ENCODE measurements at regions not wholly inside any gene's neighbourhood (a gene's known extent, or its start where the extent isn't known, plus 50 kb on each side); places are given as distances from the start of the nearest gene placed in this dataset.
"Not testable (repeated sequence)": the region's sequence is repeated elsewhere in the genome, so short reads cannot be mapped to it uniquely, and the experiment has no call there.

GRCh38 chr10:16083551-16083950 is 223.2 kb upstream of the MINDY3 start:
- H3K4me1 ChIP-seq (ENCODE audit: control insufficient read depth in 2 of 2, insufficient read depth in 2 of 2, low read length in 2 of 2); ATAC-seq; H3K4me3 Mint-ChIP-seq; H3K27ac ChIP-seq (ENCODE audit: low read depth, low read length); CTCF ChIA-PET; H3K36me3 Mint-ChIP-seq; H3K27ac Mint-ChIP-seq; DNase-seq; H3K9me3 ChIP-seq (ENCODE audit: control insufficient read depth in 2 of 3, low read length in 3 of 3); H3K4me3 ChIP-seq (ENCODE audit: low read length); intact Hi-C loops (cut with micrococcal nuclease); H3K36me3 ChIP-seq (ENCODE audit: control insufficient read depth in 2 of 3, insufficient read depth in 3 of 3, low read length in 3 of 3); H3K27me3 ChIP-seq (ENCODE audit: control insufficient read depth in 2 of 2, insufficient read depth in 2 of 2, low read length in 2 of 2); H3K4me1 Mint-ChIP-seq; H3K27me3 Mint-ChIP-seq; POLR2A ChIA-PET: not testable (repeated sequence)
- H3K9me3 Mint-ChIP-seq = peaks cover 4 to 23% (median 7%) of the 10 kb centered on the region in 11 donors

GRCh38 chr10:16105082-16105481 is 244.8 kb upstream of the MINDY3 start:
- Mint-ChIP-seq H3K4me3 (no peak overlapping the region), H3K4me1 (no peaks in the 10 kb centered on the region), H3K9me3 (peaks cover 0 to 7% (median 0%) of the 10 kb centered on the region in 11 donors), H3K36me3 (peaks cover 0 to under 1% (median 0%) of the 10 kb centered on the region in 5 donors), H3K27me3 (peaks cover 0 to 13% (median 0%) of the 10 kb centered on the region in 5 donors), H3K27ac (no peak overlapping the region)
- ChIA-PET POLR2A (no interaction called here), CTCF (no interaction called here)
- intact Hi-C loops (cut with micrococcal nuclease) = no loop called here
- no peak overlapping the region for H3K27ac ChIP-seq (ENCODE audit: low read depth, low read length)
- DNase-seq (no peak), ATAC-seq (no peak)
- H3K4me3 ChIP-seq (ENCODE audit: low read length) = no peak overlapping the region
- H3K36me3 ChIP-seq (ENCODE audit: control insufficient read depth in 2 of 3, insufficient read depth in 3 of 3, low read length in 3 of 3) = no peaks in the 10 kb centered on the region
- H3K27me3 ChIP-seq (ENCODE audit: control insufficient read depth in 2 of 2, insufficient read depth in 2 of 2, low read length in 2 of 2) = no peaks in the 10 kb centered on the region
- no peaks in the 10 kb centered on the region for H3K4me1 ChIP-seq (ENCODE audit: control insufficient read depth in 2 of 2, insufficient read depth in 2 of 2, low read length in 2 of 2)
- no peaks in the 10 kb centered on the region for H3K9me3 ChIP-seq (ENCODE audit: control insufficient read depth in 2 of 3, low read length in 3 of 3)

GRCh38 chr10:16116404-16117304 is 256.3 kb upstream of the MINDY3 start:
- DNase-seq (no peak), ATAC-seq (no peak)
- H3K9me3 Mint-ChIP-seq = peaks cover 0 to 5% (median 0%) of the 10 kb centered on the region in 11 donors
- intact Hi-C loops (cut with micrococcal nuclease) = loop anchor here (2.0 to 10.0 kb wide), 2 partner anchors 408 to 660 kb away; partner anchors contain the start of gene C1QL3 (in 1 of the 2)
- H3K9me3 ChIP-seq (ENCODE audit: control insufficient read depth in 2 of 3, low read length in 3 of 3) = no peaks in the 10 kb centered on the region
- no peaks in the 10 kb centered on the region for H3K36me3 ChIP-seq (ENCODE audit: control insufficient read depth in 2 of 3, insufficient read depth in 3 of 3, low read length in 3 of 3)
- no peak overlapping the region for H3K4me3 Mint-ChIP-seq
- H3K27ac ChIP-seq (ENCODE audit: low read depth, low read length) = no peak overlapping the region
- H3K4me1 ChIP-seq (ENCODE audit: control insufficient read depth in 2 of 2, insufficient read depth in 2 of 2, low read length in 2 of 2) = no peaks in the 10 kb centered on the region
- no peaks in the 10 kb centered on the region for H3K36me3 Mint-ChIP-seq
- H3K27ac Mint-ChIP-seq = no peak overlapping the region
- ChIA-PET CTCF (no interaction called here), POLR2A (no interaction called here)
- H3K27me3 ChIP-seq (ENCODE audit: control insufficient read depth in 2 of 2, insufficient read depth in 2 of 2, low read length in 2 of 2) = no peaks in the 10 kb centered on the region
- H3K4me1 Mint-ChIP-seq = no peaks in the 10 kb centered on the region
- peaks cover 0 to 4% (median 0%) of the 10 kb centered on the region in 5 donors for H3K27me3 Mint-ChIP-seq
- no peak overlapping the region for H3K4me3 ChIP-seq (ENCODE audit: low read length)

- ChIA-PET POLR2A (interaction anchor here (0.6 kb wide), 1 partner anchor 19 kb away, joined by 5 read pairs; no protein-coding TSS in a partner anchor), CTCF (no interaction called here)
- Mint-ChIP-seq H3K4me1 (no peaks in the 10 kb centered on the region), H3K27ac (no peak overlapping the region), H3K9me3 (peaks cover 0 to 5% (median 0%) of the 10 kb centered on the region in 11 donors), H3K4me3 (no peak overlapping the region), H3K36me3 (no peaks in the 10 kb centered on the region), H3K27me3 (peaks cover 0 to 5% (median 0%) of the 10 kb centered on the region in 5 donors)
- no peak for ATAC-seq
- Histone ChIP-seq H3K36me3 (ENCODE audit: control insufficient read depth in 2 of 3, insufficient read depth in 3 of 3, low read length in 3 of 3) (no peaks in the 10 kb centered on the region), H3K27me3 (ENCODE audit: control insufficient read depth in 2 of 2, insufficient read depth in 2 of 2, low read length in 2 of 2) (no peaks in the 10 kb centered on the region), H3K4me1 (ENCODE audit: control insufficient read depth in 2 of 2, insufficient read depth in 2 of 2, low read length in 2 of 2) (no peaks in the 10 kb centered on the region), H3K9me3 (ENCODE audit: control insufficient read depth in 2 of 3, low read length in 3 of 3) (no peaks in the 10 kb centered on the region), H3K27ac (ENCODE audit: low read depth, low read length) (no peak overlapping the region), H3K4me3 (ENCODE audit: low read length) (no peak overlapping the region)
- intact Hi-C loops (cut with micrococcal nuclease) = loop anchor here (2.0 to 10.0 kb wide), 2 partner anchors 408 to 660 kb away; partner anchors contain the start of gene C1QL3 (in 1 of the 2)
- no peak for DNase-seq
Measured at GRCh38 chr10:16117305-16117695, 257.0 kb upstream of the MINDY3 start.

GRCh38 chr10:16119445-16119844 is 259.1 kb upstream of the MINDY3 start:
- intact Hi-C loops (cut with micrococcal nuclease) = loop anchor here in 1 of 2 donors (10.0 kb wide), 1 partner anchor 405 kb away; the partner anchor contains the start of gene C1QL3
- no peaks in the 10 kb centered on the region for H3K4me1 ChIP-seq (ENCODE audit: control insufficient read depth in 2 of 2, insufficient read depth in 2 of 2, low read length in 2 of 2)
- ATAC-seq (no peak), DNase-seq (no peak)
- Mint-ChIP-seq H3K27me3 (peaks cover 0 to 14% (median 0%) of the 10 kb centered on the region in 5 donors), H3K9me3 (peaks cover 0 to 5% (median 0%) of the 10 kb centered on the region in 11 donors), H3K27ac (no peak overlapping the region), H3K36me3 (no peaks in the 10 kb centered on the region), H3K4me1 (no peaks in the 10 kb centered on the region), H3K4me3 (no peak overlapping the region)
- no peaks in the 10 kb centered on the region for H3K36me3 ChIP-seq (ENCODE audit: control insufficient read depth in 2 of 3, insufficient read depth in 3 of 3, low read length in 3 of 3)
- H3K27me3 ChIP-seq (ENCODE audit: control insufficient read depth in 2 of 2, insufficient read depth in 2 of 2, low read length in 2 of 2) = no peaks in the 10 kb centered on the region
- H3K9me3 ChIP-seq (ENCODE audit: control insufficient read depth in 2 of 3, low read length in 3 of 3) = no peaks in the 10 kb centered on the region
- POLR2A ChIA-PET = no interaction called here
- no peak overlapping the region for H3K4me3 ChIP-seq (ENCODE audit: low read length)
- CTCF ChIA-PET = no interaction called here
- H3K27ac ChIP-seq (ENCODE audit: low read depth, low read length) = no peak overlapping the region

GRCh38 chr10:16120563-16120962 is 260.3 kb upstream of the MINDY3 start:
- Histone ChIP-seq H3K27me3 (ENCODE audit: control insufficient read depth in 2 of 2, insufficient read depth in 2 of 2, low read length in 2 of 2) (no peaks in the 10 kb centered on the region), H3K36me3 (ENCODE audit: control insufficient read depth in 2 of 3, insufficient read depth in 3 of 3, low read length in 3 of 3) (no peaks in the 10 kb centered on the region), H3K4me1 (ENCODE audit: control insufficient read depth in 2 of 2, insufficient read depth in 2 of 2, low read length in 2 of 2) (no peaks in the 10 kb centered on the region), H3K27ac (ENCODE audit: low read depth, low read length) (no peak overlapping the region), H3K9me3 (ENCODE audit: control insufficient read depth in 2 of 3, low read length in 3 of 3) (no peaks in the 10 kb centered on the region), H3K4me3 (ENCODE audit: low read length) (no peak overlapping the region)
- DNase-seq (no peak), ATAC-seq (no peak)
- H3K27ac Mint-ChIP-seq = no peak overlapping the region
- CTCF ChIA-PET = no interaction called here
- no peaks in the 10 kb centered on the region for H3K4me1 Mint-ChIP-seq
- no peak overlapping the region for H3K4me3 Mint-ChIP-seq
- intact Hi-C loops (cut with micrococcal nuclease) = no loop called here
- peaks cover 0 to 5% (median 0%) of the 10 kb centered on the region in 11 donors for H3K9me3 Mint-ChIP-seq
- peaks cover 0 to 14% (median 0%) of the 10 kb centered on the region in 5 donors for H3K27me3 Mint-ChIP-seq
- POLR2A ChIA-PET = no interaction called here
- H3K36me3 Mint-ChIP-seq = no peaks in the 10 kb centered on the region

- H3K36me3 Mint-ChIP-seq = peaks cover 0 to 3% (median 0%) of the 10 kb centered on the region in 5 donors
- no peaks in the 10 kb centered on the region for H3K9me3 ChIP-seq (ENCODE audit: control insufficient read depth in 2 of 3, low read length in 3 of 3)
- H3K27ac Mint-ChIP-seq = no peak overlapping the region
- H3K9me3 Mint-ChIP-seq = peaks cover 0 to 13% (median 4%) of the 10 kb centered on the region in 11 donors
- ATAC-seq = no peak
- no peaks in the 10 kb centered on the region for H3K36me3 ChIP-seq (ENCODE audit: control insufficient read depth in 2 of 3, insufficient read depth in 3 of 3, low read length in 3 of 3)
- peaks cover 2 to 16% (median 11%) of the 10 kb centered on the region in 5 donors for H3K27me3 Mint-ChIP-seq
- DNase-seq = no peak
- H3K4me1 ChIP-seq (ENCODE audit: control insufficient read depth in 2 of 2, insufficient read depth in 2 of 2, low read length in 2 of 2) = no peaks in the 10 kb centered on the region
- no peak overlapping the region for H3K4me3 ChIP-seq (ENCODE audit: low read length)
- ChIA-PET POLR2A (no interaction called here), CTCF (no interaction called here)
- H3K4me3 Mint-ChIP-seq = no peak overlapping the region
- intact Hi-C loops (cut with micrococcal nuclease) = no loop called here
- H3K27ac ChIP-seq (ENCODE audit: low read depth, low read length) = no peak overlapping the region
- H3K4me1 Mint-ChIP-seq = no peaks in the 10 kb centered on the region
- no peaks in the 10 kb centered on the region for H3K27me3 ChIP-seq (ENCODE audit: control insufficient read depth in 2 of 2, insufficient read depth in 2 of 2, low read length in 2 of 2)
Measured at GRCh38 chr10:16141499-16141898, 281.2 kb upstream of the MINDY3 start.

All from naive thymus-derived CD4-positive, alpha-beta T cell (primary cell).